NCI-H2171 (cell line): ENCODE measurements at regions not wholly inside any gene's neighbourhood (a gene's known extent, or its start where the extent isn't known, plus 50 kb on each side); places are given as distances from the start of the nearest gene placed in this dataset.

ENCODE experiments used
- DNase-seq: peaks from one replicate; lab custom pipeline; 2025; lab: John Stamatoyannopoulos, UW

GRCh38 chr5:39506211-39506610, 81.4 kb upstream of the DAB2 start:
- no peak for DNase-seq

- no peak for DNase-seq
Observed at GRCh38 chr5:39505791-39506190, 81.0 kb upstream of the DAB2 start.

GRCh38 chr5:39505363-39505762, 80.6 kb upstream of the DAB2 start:
- no peak for DNase-seq

- DNase-seq: no peak
Observed at GRCh38 chr5:39503155-39503554, 78.4 kb upstream of the DAB2 start.

GRCh38 chr5:39502704-39503103, 77.9 kb upstream of the DAB2 start:
- no peak for DNase-seq

- no peak for DNase-seq
Observed at GRCh38 chr5:39501397-39501796, 76.6 kb upstream of the DAB2 start.

GRCh38 chr5:39500551-39501175, 75.9 kb upstream of the DAB2 start:
- no peak for DNase-seq

- no peak for DNase-seq
Observed at GRCh38 chr5:39498278-39498952, 73.6 kb upstream of the DAB2 start.

GRCh38 chr5:39497322-39497721, 72.5 kb upstream of the DAB2 start:
- DNase-seq: no peak

- DNase-seq: no peak
Observed at GRCh38 chr5:39495227-39495626, 70.4 kb upstream of the DAB2 start.

GRCh38 chr5:39494534-39494933, 69.8 kb upstream of the DAB2 start:
- DNase-seq: no peak

GRCh38 chr5:39494107-39494510, 69.3 kb upstream of the DAB2 start:
- DNase-seq: no peak

GRCh38 chr5:39491210-39491609, 66.4 kb upstream of the DAB2 start:
- no peak for DNase-seq

- no peak for DNase-seq
Observed at GRCh38 chr5:39489263-39489662, 64.5 kb upstream of the DAB2 start.

- no peak for DNase-seq
Observed at GRCh38 chr5:39486790-39487189, 62.0 kb upstream of the DAB2 start.

- DNase-seq: no peak
Observed at GRCh38 chr5:39486361-39486760, 61.6 kb upstream of the DAB2 start.

GRCh38 chr5:39485079-39485478, 60.3 kb upstream of the DAB2 start:
- no peak for DNase-seq

GRCh38 chr5:39484673-39485072, 59.9 kb upstream of the DAB2 start:
- DNase-seq: no peak

GRCh38 chr5:39482098-39482497, 57.3 kb upstream of the DAB2 start:
- no peak for DNase-seq

- DNase-seq: no peak
Observed at GRCh38 chr5:39479537-39479936, 54.8 kb upstream of the DAB2 start.

- DNase-seq: no peak
Observed at GRCh38 chr5:39478863-39479262, 54.1 kb upstream of the DAB2 start.

GRCh38 chr5:39476843-39477220, 52.1 kb upstream of the DAB2 start:
- DNase-seq: no peak

GRCh38 chr5:39475881-39476842, 51.4 kb upstream of the DAB2 start:
- no peak for DNase-seq
